PC-9 (cell line): ENCODE measurements at regions not wholly inside any gene's neighbourhood (a gene's known extent, or its start where the extent isn't known, plus 50 kb on each side); places are given as distances from the start of the nearest gene placed in this dataset.
A peak's percentile ranks its signal among the peaks of the same experiment; 100 is the strongest.

ENCODE experiments used
- BruUV-seq: library from RNA; stranded (reverse); fragments of 400-500 nt; replicated peaks from 2 replicates; lab custom pipeline; 2021; lab: Mats Ljungman, UMichigan
- CTCF ChIA-PET: fragments of 300-600 bp; sonication (Branson Sonifier 250); formaldehyde crosslinking; loops from one replicate; lab custom pipeline; 2022; ENCODE audit warnings: antibody characterized with exemption; lab: Charles Lee
- POLR2A ChIA-PET: fragments of 300-600 bp; sonication (Branson Sonifier 250); formaldehyde crosslinking; loops from one replicate; lab custom pipeline; 2022; ENCODE audit warnings: antibody characterized with exemption; ENCODE audit not compliant: unreplicated experiment; lab: Charles Lee
- DNase-seq, 2 experiments: peaks; one replicate each; pipeline versions ENCODE4 v3.0.0 to v3.0.0-alpha.2; 2015 to 2022; ENCODE audit warnings: mixed read lengths in 1 of 2
- H2AFZ ChIP-seq: fragments of 200-600 bp; sonication (generic); 2 replicates; pipeline ENCODE4 v1.8.1; 2017; ENCODE audit warnings: antibody characterized with exemption
- H3F3A ChIP-seq: fragments of 200-600 bp; sonication (generic); 2 replicates; pipeline ENCODE4 v1.8.1; 2017; ENCODE audit warnings: antibody characterized with exemption, mild to moderate bottlenecking, low read depth; ENCODE audit not compliant: insufficient read depth
- H3K27ac ChIP-seq: fragments of 200-600 bp; sonication (generic); 2 replicates; pipeline ENCODE4 v1.6.1; 2016; ENCODE audit warnings: mixed run types
- H3K27me3 ChIP-seq: fragments of 200-600 bp; sonication (generic); 2 replicates; pipeline ENCODE4 v1.6.1; 2016; ENCODE audit warnings: low read depth, mixed run types; ENCODE audit not compliant: insufficient read depth
- H3K36me3 ChIP-seq: fragments of 200-600 bp; sonication (generic); 2 replicates; pipeline ENCODE4 v1.6.1; 2016; ENCODE audit warnings: low read depth, mixed run types
- H3K4me1 ChIP-seq: fragments of 200-600 bp; sonication (generic); replicated peaks from 2 replicates; pipeline ENCODE4 v1.6.1; 2016; ENCODE audit warnings: mixed run types; ENCODE audit not compliant: insufficient read depth
- H3K4me2 ChIP-seq: fragments of 200-600 bp; sonication (generic); 2 replicates; pipeline ENCODE4 v1.6.1; 2017; ENCODE audit warnings: mixed run types
- H3K4me3 ChIP-seq: fragments of 200-600 bp; sonication (generic); 2 replicates; pipeline ENCODE4 v1.6.1; 2016; ENCODE audit warnings: mixed run types
- H3K79me2 ChIP-seq: fragments of 200-600 bp; sonication (generic); 2 replicates; pipeline ENCODE4 v1.6.1; 2017; ENCODE audit warnings: low read depth, mixed run types
- H3K9me2 ChIP-seq: fragments of 200-600 bp; sonication (generic); 2 replicates; pipeline ENCODE4 v1.8.1; 2017; ENCODE audit warnings: mild to moderate bottlenecking; ENCODE audit not compliant: insufficient read depth
- H3K9me3 ChIP-seq: fragments of 200-600 bp; sonication (generic); 2 replicates; pipeline ENCODE4 v1.8.1; 2016; ENCODE audit warnings: low read depth; ENCODE audit not compliant: insufficient read depth
- H4K20me1 ChIP-seq: fragments of 200-600 bp; sonication (generic); 2 replicates; pipeline ENCODE4 v1.8.1; 2017; ENCODE audit not compliant: insufficient read depth
- EZH2 ChIP-seq: fragments of 200-600 bp; sonication (generic); IDR thresholded peaks from 2 replicates; pipeline ENCODE4 v1.8.0; 2017; ENCODE audit warnings: antibody characterized with exemption, low read depth
- intact Hi-C: fragments of 100-400 bp; cut with micrococcal nuclease; formaldehyde crosslinking; loops from one replicate; pipeline ENCODE4 v1.10.0; 2022; ENCODE audit not compliant: unreplicated experiment
- TF ChIP-seq, protein P1 (sequence below): fragments of 200-600 bp; sonication (generic); conservative IDR thresholded peaks from 2 replicates; pipeline ENCODE4 v1.6.1; 2017; ENCODE audit warnings: mixed run types, antibody characterized with exemption, mild to moderate bottlenecking, moderate library complexity

DNA sequence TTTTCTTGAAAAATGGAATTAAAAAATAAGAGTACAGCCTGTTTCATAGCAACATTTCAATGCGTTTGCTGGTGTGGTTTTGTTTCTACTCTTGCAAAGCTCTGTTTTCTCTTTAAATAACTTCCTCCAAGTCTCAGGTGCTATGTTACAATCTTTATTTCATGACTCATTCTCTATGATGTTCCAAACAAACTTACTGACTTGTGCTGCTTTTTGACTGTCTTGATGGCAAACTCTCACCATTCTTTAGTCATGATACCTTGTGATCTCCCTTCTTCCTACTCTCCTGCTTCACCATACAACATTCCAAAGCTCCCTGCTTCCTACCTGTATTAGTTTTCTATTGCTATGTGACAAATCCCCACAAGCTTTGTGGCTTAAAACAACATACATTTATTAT is 166.1 kb downstream of the C11orf91 start:
- no peak overlapping the region for H2AFZ ChIP-seq
- H4K20me1 ChIP-seq: no peaks in the 10 kb centered on the region
- intact Hi-C loops: no loop called here
- no peak overlapping the region for H3K4me3 ChIP-seq
- CTCF ChIA-PET: no interaction called here
- H3K79me2 ChIP-seq: no peaks in the 10 kb centered on the region
- H3K36me3 ChIP-seq: no peaks in the 10 kb centered on the region
- H3K9me2 ChIP-seq: no peaks in the 10 kb centered on the region
- H3K27me3 ChIP-seq: no peaks in the 10 kb centered on the region
- H3K4me2 ChIP-seq: 0 out of 2 replicates have a peak overlapping the region, but pooled peaks have one; percentile 14
- POLR2A ChIA-PET: no interaction called here
- BruUV-seq: no TSS peak
- TF ChIP-seq, protein P1, sequence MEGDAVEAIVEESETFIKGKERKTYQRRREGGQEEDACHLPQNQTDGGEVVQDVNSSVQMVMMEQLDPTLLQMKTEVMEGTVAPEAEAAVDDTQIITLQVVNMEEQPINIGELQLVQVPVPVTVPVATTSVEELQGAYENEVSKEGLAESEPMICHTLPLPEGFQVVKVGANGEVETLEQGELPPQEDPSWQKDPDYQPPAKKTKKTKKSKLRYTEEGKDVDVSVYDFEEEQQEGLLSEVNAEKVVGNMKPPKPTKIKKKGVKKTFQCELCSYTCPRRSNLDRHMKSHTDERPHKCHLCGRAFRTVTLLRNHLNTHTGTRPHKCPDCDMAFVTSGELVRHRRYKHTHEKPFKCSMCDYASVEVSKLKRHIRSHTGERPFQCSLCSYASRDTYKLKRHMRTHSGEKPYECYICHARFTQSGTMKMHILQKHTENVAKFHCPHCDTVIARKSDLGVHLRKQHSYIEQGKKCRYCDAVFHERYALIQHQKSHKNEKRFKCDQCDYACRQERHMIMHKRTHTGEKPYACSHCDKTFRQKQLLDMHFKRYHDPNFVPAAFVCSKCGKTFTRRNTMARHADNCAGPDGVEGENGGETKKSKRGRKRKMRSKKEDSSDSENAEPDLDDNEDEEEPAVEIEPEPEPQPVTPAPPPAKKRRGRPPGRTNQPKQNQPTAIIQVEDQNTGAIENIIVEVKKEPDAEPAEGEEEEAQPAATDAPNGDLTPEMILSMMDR: no peak
- TF ChIP-seq EZH2: no peak
- peaks cover 8% of the 10 kb centered on the region; the same call in 1 of the 2 replicates for H3F3A ChIP-seq
- H3K27ac ChIP-seq: 0 out of 2 replicates have a peak overlapping the region, but pooled peaks have one; percentile 16
- peak in 1 of 2 experiments; percentile 68 for DNase-seq
- H3K9me3 ChIP-seq: peaks cover 5% of the 10 kb centered on the region; the same call in 1 of the 2 replicates
- peaks cover 12% of the 10 kb centered on the region for H3K4me1 ChIP-seq

DNA sequence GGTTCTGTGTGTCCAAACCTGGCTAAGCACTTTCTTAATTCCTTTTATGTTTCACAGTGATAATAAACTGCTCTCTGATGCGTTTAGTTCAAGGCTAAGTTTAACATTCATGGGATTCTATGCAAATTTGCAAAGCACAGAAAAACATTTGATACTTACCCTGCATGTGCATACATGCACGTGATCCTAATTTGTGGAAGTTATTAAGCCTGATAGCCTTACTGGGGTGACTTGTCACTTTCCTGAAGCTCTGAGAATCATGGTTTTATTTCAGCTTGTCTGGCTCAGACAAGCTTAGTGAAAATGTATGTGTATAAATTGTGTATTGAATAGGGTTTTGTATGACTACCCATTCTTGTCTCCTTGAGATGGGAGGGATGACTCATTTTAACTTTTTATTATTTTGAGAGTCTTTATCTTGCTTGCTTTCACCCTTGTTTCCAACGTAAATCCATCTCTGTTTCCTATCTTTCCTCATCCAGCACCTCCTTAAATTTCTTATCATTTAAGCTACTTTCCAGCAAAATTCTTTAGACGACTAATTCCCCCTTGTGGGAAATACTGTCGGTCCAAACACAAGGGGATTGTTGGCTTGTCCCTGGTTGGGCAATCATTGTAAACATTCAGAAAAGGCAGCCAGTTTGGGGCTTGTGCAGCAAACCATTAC is 167.1 kb downstream of the C11orf91 start:
- H3K79me2 ChIP-seq: no peaks in the 10 kb centered on the region
- H3K9me2 ChIP-seq: no peaks in the 10 kb centered on the region
- H4K20me1 ChIP-seq: no peaks in the 10 kb centered on the region
- H3K27ac ChIP-seq: no peak overlapping the region
- no TSS peak for BruUV-seq
- intact Hi-C loops: no loop called here
- H3K36me3 ChIP-seq: no peaks in the 10 kb centered on the region
- peaks cover 8% of the 10 kb centered on the region; the same call in 1 of the 2 replicates for H3F3A ChIP-seq
- CTCF ChIA-PET: no interaction called here
- H3K4me1 ChIP-seq: peaks cover 12% of the 10 kb centered on the region
- TF ChIP-seq EZH2: no peak
- TF ChIP-seq, protein P1: no peak
- H3K4me2 ChIP-seq: no peak overlapping the region
- no peak for DNase-seq
- POLR2A ChIA-PET: no interaction called here
- H3K4me3 ChIP-seq: no peak overlapping the region
- no peak overlapping the region for H2AFZ ChIP-seq
- no peaks in the 10 kb centered on the region for H3K27me3 ChIP-seq
- H3K9me3 ChIP-seq: peaks cover 5% of the 10 kb centered on the region; the same call in 1 of the 2 replicates

DNA sequence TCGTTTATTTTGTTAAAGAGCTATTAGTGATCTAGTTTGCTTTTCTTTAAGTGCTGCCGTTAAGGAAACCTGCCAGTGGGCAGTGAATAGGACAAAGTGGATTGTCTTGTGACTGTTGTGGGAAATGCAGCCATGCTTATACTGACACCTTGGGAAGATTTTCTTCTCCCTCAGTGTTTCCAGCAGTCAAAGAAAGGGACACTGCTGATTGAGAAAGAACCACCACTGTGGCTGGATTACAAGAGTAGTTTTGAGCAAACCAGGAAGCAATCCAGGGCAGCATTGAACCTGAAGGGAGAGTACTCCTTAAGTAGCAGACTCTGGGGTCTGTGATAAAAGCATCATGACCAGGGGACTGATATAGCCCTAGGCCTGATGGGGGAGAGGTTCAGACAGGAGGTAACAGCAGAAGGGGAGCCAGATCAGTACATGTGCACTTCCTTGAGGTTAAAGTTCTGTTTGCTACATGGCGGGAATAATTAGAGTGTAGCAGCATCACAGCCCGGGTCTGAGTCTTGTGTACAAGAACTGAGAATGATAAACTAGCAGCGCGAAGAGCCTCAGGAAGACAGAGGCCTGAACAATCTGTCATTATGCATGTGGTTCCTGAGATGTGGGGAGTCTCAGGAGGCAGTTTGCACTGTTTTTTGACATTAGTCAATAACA is 167.8 kb downstream of the C11orf91 start:
- Histone ChIP-seq H3K36me3 (no peaks in the 10 kb centered on the region), H3K27ac (no peak overlapping the region), H3K4me1 (peaks cover 12% of the 10 kb centered on the region), H3K4me2 (no peak overlapping the region), H3K27me3 (no peaks in the 10 kb centered on the region), H3K79me2 (no peaks in the 10 kb centered on the region), H3K9me2 (no peaks in the 10 kb centered on the region), H3K4me3 (no peak overlapping the region), H2AFZ (no peak overlapping the region), H3F3A (peaks cover 8% of the 10 kb centered on the region; the same call in 1 of the 2 replicates), H3K9me3 (peaks cover 5% of the 10 kb centered on the region; the same call in 1 of the 2 replicates), H4K20me1 (no peaks in the 10 kb centered on the region)
- TF ChIP-seq, protein P1: no peak
- TF ChIP-seq EZH2: no peak
- intact Hi-C loops: no loop called here
- no TSS peak for BruUV-seq
- POLR2A ChIA-PET: no interaction called here
- CTCF ChIA-PET: no interaction called here
- DNase-seq: no peak
